ENCODE measurements at regions not wholly inside any gene's neighbourhood (a gene's known extent, or its start where the extent isn't known, plus 50 kb on each side); places are given as distances from the start of the nearest gene placed in this dataset.

- ATAC-seq (no peak), DNase-seq (no peak)
- intact Hi-C loops (cut with DNase I): no loop called here
- TF ChIP-seq POLR2A (IDR thresholded peaks at IDR 0.05) (no peak), CTCF (IDR thresholded peaks at IDR 0.05) (no peak)
- no peaks in the 10 kb centered on the region for H3K9me3 ChIP-seq
- H3K36me3 ChIP-seq: no peaks in the 10 kb centered on the region
- whole genome bisulfite sequencing, 4 donors: 97 to 99% (median 98%) methylated on average over 2 of the region's 2 CpGs
- no peak overlapping the region for H3K27ac ChIP-seq
- H3K4me3 ChIP-seq: no peak overlapping the region
- H3K4me1 ChIP-seq: no peaks in the 10 kb centered on the region
- no peaks in the 10 kb centered on the region for H3K27me3 ChIP-seq
These were observed 87.1 kb upstream of the PLEKHG7 start for GRCh38 chr12:92615703-92616102.

GRCh38 chr12:92615086-92615485, 87.7 kb upstream of the PLEKHG7 start:
- H3K36me3 ChIP-seq: no peaks in the 10 kb centered on the region
- H3K27ac ChIP-seq: no peak overlapping the region
- DNase-seq: no peak
- ATAC-seq: no peak
- TF ChIP-seq POLR2A (IDR thresholded peaks at IDR 0.05): no peak
- no peaks in the 10 kb centered on the region for H3K27me3 ChIP-seq
- H3K4me1 ChIP-seq: no peaks in the 10 kb centered on the region
- intact Hi-C loops (cut with DNase I): no loop called here
- no peak overlapping the region for H3K4me3 ChIP-seq
- H3K9me3 ChIP-seq: no peaks in the 10 kb centered on the region

GRCh38 chr12:92614502-92614901, 88.3 kb upstream of the PLEKHG7 start:
- ATAC-seq: no peak
- no peaks in the 10 kb centered on the region for H3K27me3 ChIP-seq
- H3K9me3 ChIP-seq: no peaks in the 10 kb centered on the region
- 88 to 94% (median 92%) methylated on average over 4 of the region's 4 CpGs for WGBS, 4 donors
- no peak overlapping the region for H3K4me3 ChIP-seq
- intact Hi-C loops (cut with DNase I): no loop called here
- no peaks in the 10 kb centered on the region for H3K36me3 ChIP-seq
- no peak overlapping the region for H3K27ac ChIP-seq
- TF ChIP-seq CTCF (IDR thresholded peaks at IDR 0.05): no peak
- no peak for DNase-seq
- H3K4me1 ChIP-seq: no peaks in the 10 kb centered on the region

- Histone ChIP-seq H3K4me3 (no peak overlapping the region), H3K9me3 (no peaks in the 10 kb centered on the region), H3K36me3 (no peaks in the 10 kb centered on the region), H3K27ac (no peak overlapping the region), H3K27me3 (no peaks in the 10 kb centered on the region), H3K4me1 (no peaks in the 10 kb centered on the region)
- intact Hi-C loops (cut with DNase I): no loop called here
- WGBS, 4 donors: 89 to 93% (median 92%) methylated on average over 2 of the region's 2 CpGs
- DNase-seq (no peak), ATAC-seq (no peak)
- TF ChIP-seq CTCF (IDR thresholded peaks at IDR 0.05) (no peak), POLR2A (IDR thresholded peaks at IDR 0.05) (no peak)
These were observed 88.8 kb upstream of the PLEKHG7 start for GRCh38 chr12:92614001-92614400.

- Histone ChIP-seq H3K36me3 (no peaks in the 10 kb centered on the region), H3K27me3 (no peaks in the 10 kb centered on the region), H3K9me3 (no peaks in the 10 kb centered on the region), H3K27ac (no peak overlapping the region), H3K4me1 (peaks cover 0 to 11% (median 0%) of the 10 kb centered on the region in 12 donors), H3K4me3 (no peak overlapping the region)
- DNase-seq (no peak), ATAC-seq (no peak)
- 92 to 99% (median 96%) methylated on average over 2 of the region's 2 CpGs for WGBS, 4 donors
- intact Hi-C loops (cut with DNase I): no loop called here
- TF ChIP-seq CTCF (IDR thresholded peaks at IDR 0.05) (no peak), POLR2A (IDR thresholded peaks at IDR 0.05) (no peak)
These were observed 90.2 kb upstream of the PLEKHG7 start for GRCh38 chr12:92612611-92613010.

Measured in heart left ventricle (tissue), 16 donors.